LNCAP (cell line): ENCODE measurements at regions not wholly inside any gene's neighbourhood (a gene's known extent, or its start where the extent isn't known, plus 50 kb on each side); places are given as distances from the start of the nearest gene placed in this dataset.

ENCODE experiments used
- CTCF ChIP-seq: fragments of 450-650 bp; IDR thresholded peaks from 2 replicates; pipeline ENCODE4 v1.5.1; 2017; ENCODE audit warnings: mild to moderate bottlenecking

GRCh38 chr3:28151608-28152228, 89.7 kb upstream of the CMC1 start:
- TF ChIP-seq CTCF: no peak

GRCh38 chr3:28155631-28156030, 85.8 kb upstream of the CMC1 start:
- no peak for TF ChIP-seq CTCF

GRCh38 chr3:28171962-28172361, 69.5 kb upstream of the CMC1 start:
- TF ChIP-seq CTCF: no peak

- TF ChIP-seq CTCF: no peak
Observed at GRCh38 chr3:28172748-28173147, 68.7 kb upstream of the CMC1 start.

GRCh38 chr3:28173836-28174235, 67.6 kb upstream of the CMC1 start:
- TF ChIP-seq CTCF: no peak

- no peak for TF ChIP-seq CTCF
Observed at GRCh38 chr3:28186748-28187147, 54.7 kb upstream of the CMC1 start.

GRCh38 chr3:28188686-28189085, 52.7 kb upstream of the CMC1 start:
- TF ChIP-seq CTCF: no peak

GRCh38 chr3:28191363-28191762, 50.1 kb upstream of the CMC1 start:
- TF ChIP-seq CTCF: no peak
